Bronchial epithelial cell (primary cell): ENCODE measurements at regions not wholly inside any gene's neighbourhood (a gene's known extent, or its start where the extent isn't known, plus 50 kb on each side); places are given as distances from the start of the nearest gene placed in this dataset.

Experiments used
- DNase-seq: peaks from one replicate; pipeline ENCODE4 v3.0.0-alpha.2; 2010; ENCODE audit warnings: low read depth
- FAIRE-seq: peaks from 2 replicates; lab custom pipeline; 2011; peaks lifted over from hg19 to GRCh38; lab: Jason Lieb, UNC
- H3K27me3 ChIP-seq: 2 replicates; pipeline ENCODE4 v1.5.1; 2011; ENCODE audit warnings: low read length; ENCODE audit not compliant: control insufficient read depth, insufficient read depth
- H3K36me3 ChIP-seq: 2 replicates; pipeline ENCODE4 v1.5.1; 2011; ENCODE audit warnings: low read length; ENCODE audit not compliant: control insufficient read depth, insufficient read depth
- H3K4me3 ChIP-seq: 2 replicates; pipeline ENCODE4 v1.5.1; 2011; ENCODE audit warnings: mild to moderate bottlenecking, low read depth, low read length, control low read depth
- TF ChIP-seq, protein P1 (sequence below): IDR thresholded peaks from 2 replicates; pipeline ENCODE4 v1.5.1; 2011; ENCODE audit warnings: mild to moderate bottlenecking, moderate library complexity, low read length, control low read depth, inconsistent platforms; ENCODE audit not compliant: insufficient read depth, severe bottlenecking

DNA sequence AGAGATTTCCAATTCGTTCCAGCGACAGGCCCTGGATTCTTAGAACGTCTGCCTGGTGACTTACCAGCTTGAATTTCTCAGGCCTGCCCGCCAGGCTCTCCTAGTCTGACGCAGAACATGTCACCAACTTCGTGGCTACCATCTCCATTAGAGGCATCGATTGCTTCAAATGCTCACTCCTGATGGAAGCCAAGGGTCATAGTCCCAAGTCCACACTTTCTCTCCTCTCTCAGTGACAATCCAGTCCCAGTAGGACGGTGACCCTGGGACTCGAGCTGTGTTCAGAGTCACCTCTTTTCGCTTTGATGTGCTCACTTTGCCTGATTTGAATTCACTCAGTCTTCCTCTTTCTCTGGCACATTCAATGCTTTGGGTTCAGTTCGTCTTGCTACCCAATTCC, 94.8 kb downstream of the GADD45G start:
- no peak overlapping the region for H3K4me3 ChIP-seq
- TF ChIP-seq, protein P1, sequence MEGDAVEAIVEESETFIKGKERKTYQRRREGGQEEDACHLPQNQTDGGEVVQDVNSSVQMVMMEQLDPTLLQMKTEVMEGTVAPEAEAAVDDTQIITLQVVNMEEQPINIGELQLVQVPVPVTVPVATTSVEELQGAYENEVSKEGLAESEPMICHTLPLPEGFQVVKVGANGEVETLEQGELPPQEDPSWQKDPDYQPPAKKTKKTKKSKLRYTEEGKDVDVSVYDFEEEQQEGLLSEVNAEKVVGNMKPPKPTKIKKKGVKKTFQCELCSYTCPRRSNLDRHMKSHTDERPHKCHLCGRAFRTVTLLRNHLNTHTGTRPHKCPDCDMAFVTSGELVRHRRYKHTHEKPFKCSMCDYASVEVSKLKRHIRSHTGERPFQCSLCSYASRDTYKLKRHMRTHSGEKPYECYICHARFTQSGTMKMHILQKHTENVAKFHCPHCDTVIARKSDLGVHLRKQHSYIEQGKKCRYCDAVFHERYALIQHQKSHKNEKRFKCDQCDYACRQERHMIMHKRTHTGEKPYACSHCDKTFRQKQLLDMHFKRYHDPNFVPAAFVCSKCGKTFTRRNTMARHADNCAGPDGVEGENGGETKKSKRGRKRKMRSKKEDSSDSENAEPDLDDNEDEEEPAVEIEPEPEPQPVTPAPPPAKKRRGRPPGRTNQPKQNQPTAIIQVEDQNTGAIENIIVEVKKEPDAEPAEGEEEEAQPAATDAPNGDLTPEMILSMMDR: no peak
- DNase-seq (no peak), FAIRE-seq (no peak)
- H3K27me3 ChIP-seq: peaks cover 3% of the 10 kb centered on the region
- no peaks in the 10 kb centered on the region for H3K36me3 ChIP-seq

DNA sequence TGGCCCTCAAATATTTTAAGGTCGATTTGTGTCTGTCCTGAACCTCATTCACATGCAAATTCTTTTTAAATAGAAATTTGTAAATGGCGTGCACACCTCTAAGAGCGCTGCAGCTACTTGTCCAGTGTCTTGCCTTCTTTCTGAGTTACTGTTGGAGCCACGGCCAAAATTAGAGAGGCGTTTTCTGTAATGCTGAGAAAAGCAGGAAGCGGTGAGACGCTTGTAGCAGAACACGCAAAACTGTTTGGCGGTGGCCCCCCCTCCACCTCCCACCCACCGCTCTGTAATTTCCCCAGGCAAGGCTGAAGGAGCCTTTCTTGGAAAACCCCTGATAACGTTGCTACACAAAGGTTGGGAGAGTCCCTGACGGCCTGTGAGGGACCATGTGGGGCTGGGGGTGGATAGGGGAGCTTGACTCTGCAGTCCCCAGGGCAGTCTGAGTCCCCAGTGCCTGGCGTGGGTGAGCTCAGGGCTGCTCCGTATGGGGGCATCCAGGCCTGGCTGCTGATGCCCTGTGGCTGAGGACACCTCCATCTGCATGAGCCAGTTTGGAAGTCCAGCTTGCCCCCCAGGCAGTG, 96.5 kb downstream of the GADD45G start:
- no peak for FAIRE-seq
- TF ChIP-seq, protein P1: no peak

DNA sequence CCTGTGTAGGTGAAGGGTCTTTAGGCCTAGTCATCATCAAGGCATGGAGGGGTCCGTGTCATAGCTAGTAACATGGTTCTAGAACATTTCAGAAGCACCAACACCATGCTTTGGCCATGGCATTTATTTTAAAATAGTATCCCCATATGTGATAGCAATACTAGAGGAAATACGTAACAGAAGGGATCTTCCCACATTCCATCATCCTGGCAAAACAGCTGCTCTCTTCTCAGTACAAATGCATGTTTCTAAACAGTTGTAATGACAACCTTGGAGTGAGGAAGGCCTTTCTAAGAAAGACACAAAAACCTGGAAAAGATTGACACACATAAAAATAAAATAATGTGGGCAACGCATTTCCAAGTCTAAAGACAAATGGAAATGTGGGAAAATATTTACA, 97.6 kb downstream of the GADD45G start:
- Histone ChIP-seq H3K27me3 (peaks cover 3% of the 10 kb centered on the region), H3K4me3 (no peak overlapping the region), H3K36me3 (no peaks in the 10 kb centered on the region)
- TF ChIP-seq, protein P1: no peak
- no peak for FAIRE-seq
- DNase-seq: no peak

More for the DNA sequence above, 96.5 kb downstream of the GADD45G start:
- Histone ChIP-seq H3K27me3 (peaks cover 3% of the 10 kb centered on the region), H3K36me3 (no peaks in the 10 kb centered on the region), H3K4me3 (no peak overlapping the region)
- no peak for DNase-seq

DNA sequence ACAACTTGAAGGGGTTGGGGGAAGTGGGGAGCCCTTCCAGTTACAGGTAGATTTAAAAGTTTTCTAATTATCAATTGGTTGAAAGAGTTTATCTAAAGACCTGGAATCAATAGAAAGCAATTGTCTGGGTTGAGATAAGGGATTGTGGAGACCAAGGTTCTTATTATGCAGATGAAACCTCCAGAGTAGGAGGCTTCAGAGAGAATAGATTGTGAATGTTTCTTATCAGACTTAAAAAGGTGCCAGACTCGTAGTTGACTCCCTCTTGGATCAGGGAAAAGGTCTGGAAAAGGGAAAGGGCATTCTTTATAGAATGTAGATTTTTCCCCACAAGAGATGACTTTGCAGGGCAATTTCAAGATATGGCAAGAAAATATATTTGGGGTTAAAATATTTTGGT, 100.8 kb downstream of the GADD45G start:
- H3K36me3 ChIP-seq: no peaks in the 10 kb centered on the region
- H3K27me3 ChIP-seq: peaks cover 3% of the 10 kb centered on the region
- H3K4me3 ChIP-seq: no peak overlapping the region
- no peak for DNase-seq
- FAIRE-seq: no peak
- TF ChIP-seq, protein P1: no peak

DNA sequence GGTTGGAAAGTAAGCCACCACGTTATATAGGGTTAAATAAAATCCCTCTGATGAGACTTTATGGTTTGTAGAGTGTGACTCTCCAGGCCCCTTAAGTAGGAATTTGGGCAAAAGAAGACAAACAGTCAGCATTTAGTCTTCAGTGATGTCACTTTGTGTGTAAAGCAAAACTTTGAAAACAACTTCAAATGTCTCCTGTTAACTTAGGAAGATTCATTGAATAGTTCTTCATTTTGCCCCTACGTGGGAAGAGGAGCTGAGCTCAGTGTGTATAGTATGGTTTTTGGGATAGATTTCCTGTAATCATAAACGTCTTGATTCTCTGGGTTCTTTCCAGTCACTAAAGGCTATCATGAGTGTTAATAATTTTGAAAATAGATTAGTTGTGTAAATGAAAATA, 101.3 kb downstream of the GADD45G start:
- TF ChIP-seq, protein P1: no peak
- no peak for FAIRE-seq
- Histone ChIP-seq H3K4me3 (no peak overlapping the region), H3K27me3 (peaks cover 3% of the 10 kb centered on the region), H3K36me3 (no peaks in the 10 kb centered on the region)
- DNase-seq: no peak

DNA sequence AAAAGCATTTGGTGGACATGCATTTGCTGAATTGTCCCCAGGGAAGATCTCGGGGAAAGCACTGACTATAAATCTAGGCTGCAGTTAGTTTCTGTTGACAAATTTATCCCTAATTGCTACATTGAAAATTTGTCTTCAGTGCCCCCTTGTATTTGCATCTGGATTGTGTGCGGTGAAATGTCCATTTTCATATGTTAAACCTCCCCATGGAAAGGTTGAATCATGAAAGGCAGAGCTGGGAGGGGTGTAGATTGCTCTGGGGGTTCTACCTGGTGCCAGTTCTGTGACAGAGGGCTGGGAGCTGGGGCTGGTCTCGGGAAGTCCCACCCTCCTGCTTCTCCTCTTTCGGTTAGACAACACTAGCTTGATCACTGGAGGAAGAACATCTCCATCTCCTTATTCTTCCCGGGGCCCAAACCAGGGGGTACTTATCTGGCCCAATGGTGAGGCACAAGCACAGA, 101.9 kb downstream of the GADD45G start:
- no peak for FAIRE-seq
- TF ChIP-seq, protein P1: no peak
- Histone ChIP-seq H3K27me3 (no peaks in the 10 kb centered on the region), H3K36me3 (no peaks in the 10 kb centered on the region), H3K4me3 (no peak overlapping the region)
- no peak for DNase-seq
